Kidney (tissue), 13 donors: ENCODE measurements at regions not wholly inside any gene's neighbourhood (a gene's known extent, or its start where the extent isn't known, plus 50 kb on each side); places are given as distances from the start of the nearest gene placed in this dataset.

Source experiments
- DNase-seq, 5 donors: peaks; one replicate each; pipeline ENCODE4 v3.0.0-alpha.2; 2013 to 2020
- FAIRE-seq: peaks from 2 replicates; lab custom pipeline; 2012; peaks lifted over from hg19 to GRCh38; lab: Jason Lieb, UNC
- H3K27ac ChIP-seq, 2 donors: one replicate each; pipeline ENCODE4 v1.7.0; 2013; ENCODE audit warnings: low read depth in 2 of 2, low read length in 2 of 2, inconsistent platforms in 1 of 2
- H3K27me3 ChIP-seq: one replicate; pipeline ENCODE4 v1.7.1; 2013; ENCODE audit warnings: low read length, inconsistent platforms; ENCODE audit not compliant: control insufficient read depth, insufficient read depth
- H3K36me3 ChIP-seq, 3 donors: one replicate each; pipeline versions ENCODE4 v1.7.0 to v1.7.1; 2013; ENCODE audit warnings: low read length in 3 of 3, control low read depth in 1 of 3, inconsistent platforms in 1 of 3; ENCODE audit not compliant: insufficient read depth in 3 of 3, control insufficient read depth in 2 of 3
- H3K4me1 ChIP-seq, 3 donors: one replicate each; pipeline versions ENCODE4 v1.7.0 to v1.7.1; 2013; ENCODE audit warnings: low read length in 3 of 3, inconsistent platforms in 1 of 3, low read depth in 1 of 3; ENCODE audit not compliant: control insufficient read depth in 2 of 3, insufficient read depth in 2 of 3
- H3K4me3 ChIP-seq, 3 donors: one replicate each; pipeline versions ENCODE4 v1.7.0 to v1.8.1; 2013; ENCODE audit warnings: low read length in 3 of 3, control low read depth in 1 of 3, inconsistent platforms in 1 of 3
- H3K9ac ChIP-seq, 3 donors: one replicate each; pipeline versions ENCODE4 v1.7.0 to v1.7.1; 2013; ENCODE audit warnings: low read length in 3 of 3, control low read depth in 1 of 3, inconsistent platforms in 1 of 3
- H3K9me3 ChIP-seq, 3 donors: one replicate each; pipeline versions ENCODE4 v1.7.0 to v1.7.1; 2013; ENCODE audit warnings: low read length in 3 of 3, control low read depth in 1 of 3, inconsistent platforms in 1 of 3; ENCODE audit not compliant: control insufficient read depth in 2 of 3, insufficient read depth in 1 of 3
- CTCF ChIP-seq: IDR thresholded peaks from 3 replicates; pipeline ENCODE4 v1.5.1; 2012; ENCODE audit warnings: mild to moderate bottlenecking, moderate library complexity, borderline replicate concordance; ENCODE audit not compliant: insufficient read depth; ENCODE audit errors: extremely low read depth
- intact Hi-C: fragments of 100-400 bp; cut with DNase I; formaldehyde crosslinking; loops from one replicate; pipeline ENCODE4 v1.11.1; 2022
- donor health status: control.
- donor health status: control.
- donor health status: control.
- donor health status: control.
- donor health status: control.
- donor health status: DM: yes; HTN: yes; CAD: no.
- donor health status: Normal renal cell carcinoma (clear cell type).

GRCh38 chr10:77702166-77702565 is 64.6 kb upstream of the KCNMA1 start:
- TF ChIP-seq CTCF, result no peak
- Histone ChIP-seq H3K9ac (no peak overlapping the region), H3K27me3 (no peaks in the 10 kb centered on the region), H3K4me3 (no peak overlapping the region), H3K27ac (no peak overlapping the region), H3K9me3 (no peaks in the 10 kb centered on the region), H3K36me3 (no peaks in the 10 kb centered on the region), H3K4me1 (no peaks in the 10 kb centered on the region)
- intact Hi-C loops, result no loop called here
- FAIRE-seq, result no peak
- no peak for DNase-seq

GRCh38 chr10:77700086-77700485 is 62.5 kb upstream of the KCNMA1 start:
- FAIRE-seq, result no peak
- TF ChIP-seq CTCF, result no peak
- intact Hi-C loops, result no loop called here
- no peaks in the 10 kb centered on the region for H3K9me3 ChIP-seq
- H3K9ac ChIP-seq, result no peak overlapping the region
- H3K4me3 ChIP-seq, result no peak overlapping the region
- H3K27me3 ChIP-seq, result no peaks in the 10 kb centered on the region
- no peaks in the 10 kb centered on the region for H3K36me3 ChIP-seq
- no peaks in the 10 kb centered on the region for H3K4me1 ChIP-seq
- no peak overlapping the region for H3K27ac ChIP-seq
- DNase-seq, result no peak

- intact Hi-C loops, result no loop called here
- Histone ChIP-seq H3K36me3 (no peaks in the 10 kb centered on the region), H3K4me1 (no peaks in the 10 kb centered on the region), H3K9ac (no peak overlapping the region), H3K4me3 (no peak overlapping the region), H3K27me3 (no peaks in the 10 kb centered on the region), H3K9me3 (no peaks in the 10 kb centered on the region), H3K27ac (no peak overlapping the region)
- no peak for DNase-seq
- FAIRE-seq, result no peak
- no peak for TF ChIP-seq CTCF
These were observed 61.6 kb upstream of the KCNMA1 start for GRCh38 chr10:77699080-77699645.

- no peak for TF ChIP-seq CTCF
- Histone ChIP-seq H3K36me3 (no peaks in the 10 kb centered on the region), H3K27ac (no peak overlapping the region), H3K4me3 (no peak overlapping the region), H3K9ac (no peak overlapping the region), H3K9me3 (no peaks in the 10 kb centered on the region), H3K4me1 (no peaks in the 10 kb centered on the region), H3K27me3 (no peaks in the 10 kb centered on the region)
- FAIRE-seq (no peak), DNase-seq (no peak)
- intact Hi-C loops, result no loop called here
These were observed 60.8 kb upstream of the KCNMA1 start for GRCh38 chr10:77698267-77698931.
